HCT116 (cell line): ENCODE measurements at regions not wholly inside any gene's neighbourhood (a gene's known extent, or its start where the extent isn't known, plus 50 kb on each side); places are given as distances from the start of the nearest gene placed in this dataset.
A peak's percentile ranks its signal among the peaks of the same experiment; 100 is the strongest.

Experiments
- ATAC-seq: fragments of 200-7000 bp; cut with Tn5 transposase; 2 replicates; pipeline ENCODE4 v1.9.1; 2020; ENCODE audit warnings: mild to moderate bottlenecking, moderate library complexity
- BruUV-seq: library from RNA; stranded (reverse); fragments of 400-500 nt; replicated peaks from 2 replicates; lab custom pipeline; 2021; lab: Mats Ljungman, UMichigan
- CTCF ChIA-PET: fragments of 300-600 bp; sonication (Branson Sonifier 250); formaldehyde crosslinking; loops from one replicate; lab custom pipeline; 2021; ENCODE audit warnings: antibody characterized with exemption; lab: Charles Lee
- POLR2A ChIA-PET: fragments of 300-600, 350-600 bp; sonication (Branson Sonifier 250); formaldehyde crosslinking; loops from one replicate; lab custom pipeline; 2021; ENCODE audit warnings: antibody characterized with exemption; lab: Charles Lee
- RAD21 ChIA-PET, 2 experiments: fragments of 300-600 bp; sonication (Branson Sonifier 250); formaldehyde crosslinking; loops; one replicate each; lab custom pipeline; 2023; ENCODE audit warnings: low total read pairs in 2 of 2; ENCODE audit not compliant: uncharacterized antibody in 2 of 2, unreplicated experiment in 2 of 2, low non-redundant PET in 1 of 2; lab: Charles Lee
- DNase-seq: peaks from one replicate; pipeline ENCODE4 v3.0.0-alpha.2; 2010; ENCODE audit warnings: low read depth, low spot score
- H2AFZ ChIP-seq: fragments of 200-600 bp; shearing (Covaris generic), sonication (generic); 2 replicates; pipeline ENCODE4 v1.6.1; 2017; ENCODE audit warnings: low read depth, mixed run types, mixed read lengths, antibody characterized with exemption, low read length; ENCODE audit not compliant: poor library complexity, severe bottlenecking
- H3K27ac ChIP-seq: 2 replicates; pipeline ENCODE4 v1.5.1; 2012; ENCODE audit warnings: low read depth, low read length
- H3K27me3 ChIP-seq: fragments of 200-600 bp; sonication (generic); 2 replicates; pipeline ENCODE4 v1.6.1; 2016; ENCODE audit warnings: mixed run types, low read length, mixed read lengths; ENCODE audit not compliant: insufficient read depth
- H3K36me3 ChIP-seq, 2 experiments: fragments of 200-500 bp in 1 of 2; fragments of 200-600 bp in 1 of 2; sonication (Bioruptor generic) in 1 of 2; sonication (generic) in 1 of 2; 2 replicates each; pipeline versions ENCODE4 v1.5.1 to v1.6.1; 2014 to 2016; ENCODE audit warnings: low read length in 2 of 2, inconsistent platforms in 1 of 2, mixed read lengths in 1 of 2, mixed run types in 1 of 2; ENCODE audit not compliant: insufficient read depth in 2 of 2, control insufficient read depth in 1 of 2
- H3K4me1 ChIP-seq, 2 experiments: fragments of 200-600 bp in 1 of 2; sonication (generic) in 1 of 2; 2 replicates each; pipeline versions ENCODE4 v1.5.1 to v1.6.1; 2012 to 2017; ENCODE audit warnings: low read length in 2 of 2, inconsistent platforms in 1 of 2, mild to moderate bottlenecking in 1 of 2, mixed read lengths in 1 of 2, mixed run types in 1 of 2, moderate library complexity in 1 of 2; ENCODE audit not compliant: insufficient read depth in 2 of 2, control insufficient read depth in 1 of 2
- H3K4me2 ChIP-seq: fragments of 200-600 bp; sonication (generic); 2 replicates; pipeline ENCODE4 v1.6.1; 2017; ENCODE audit warnings: mixed run types, low read length, mixed read lengths
- H3K4me3 ChIP-seq, 2 experiments: fragments of 200-600 bp in 1 of 2; sonication (generic) in 1 of 2; replicated peaks in 1 of 2; 2 replicates each; pipeline ENCODE4 v1.5.1; 2011 to 2016; ENCODE audit warnings: low read length in 2 of 2, control low read depth in 1 of 2, low read depth in 1 of 2, mild to moderate bottlenecking in 1 of 2, mixed read lengths in 1 of 2, mixed run types in 1 of 2
- H3K79me2 ChIP-seq: fragments of 200-600 bp; sonication (generic); 2 replicates; pipeline ENCODE4 v1.6.1; 2017; ENCODE audit warnings: mild to moderate bottlenecking, mixed run types, low read length, moderate library complexity, mixed read lengths; ENCODE audit not compliant: insufficient read depth
- H3K9ac ChIP-seq: fragments of 200-600 bp; sonication (generic); 2 replicates; pipeline ENCODE4 v1.6.1; 2016; ENCODE audit warnings: low read length, mixed read lengths
- H3K9me2 ChIP-seq: fragments of 200-600 bp; sonication (generic), shearing (Covaris generic); 2 replicates; pipeline ENCODE4 v1.6.1; 2017; ENCODE audit warnings: mixed run types, mild to moderate bottlenecking, moderate library complexity; ENCODE audit not compliant: insufficient read depth
- H3K9me3 ChIP-seq, 2 experiments: fragments of 200-500 bp in 1 of 2; fragments of 200-600 bp in 1 of 2; sonication (Bioruptor generic) in 1 of 2; sonication (generic) in 1 of 2; 2 replicates each; pipeline ENCODE4 v1.6.1; 2014 to 2017; ENCODE audit warnings: low read length in 2 of 2, mixed read lengths in 2 of 2, inconsistent platforms in 1 of 2, low read depth in 1 of 2, mild to moderate bottlenecking in 1 of 2, mixed run types in 1 of 2, moderate library complexity in 1 of 2; ENCODE audit not compliant: control insufficient read depth in 1 of 2, insufficient read depth in 1 of 2
- H4K20me1 ChIP-seq: fragments of 200-600 bp; sonication (generic), shearing (Covaris generic); 2 replicates; pipeline ENCODE4 v1.6.1; 2017; ENCODE audit warnings: mixed run types, mild to moderate bottlenecking, moderate library complexity; ENCODE audit not compliant: insufficient read depth
- ATF3 ChIP-seq: IDR thresholded peaks from 2 replicates; pipeline ENCODE4 v1.6.1; 2012
- CBX3 ChIP-seq: IDR thresholded peaks from 2 replicates; pipeline ENCODE4 v1.6.1; 2012; ENCODE audit warnings: low read depth
- CEBPB ChIP-seq: IDR thresholded peaks from 2 replicates; pipeline ENCODE4 v1.6.1; 2012; ENCODE audit warnings: low read depth
- CTCF ChIP-seq, 3 experiments: fragments of 200-600 bp in 1 of 3; sonication (generic) in 1 of 3; IDR thresholded peaks in 2 of 3; conservative IDR thresholded peaks in 1 of 3; 2 replicates each; pipeline ENCODE4 v1.5.1; 2012 to 2017; ENCODE audit warnings: low read depth in 2 of 3, low read length in 2 of 3, antibody characterized with exemption in 1 of 3, borderline replicate concordance in 1 of 3, control low read depth in 1 of 3, mild to moderate bottlenecking in 1 of 3, mixed read lengths in 1 of 3, mixed run types in 1 of 3, moderate library complexity in 1 of 3; ENCODE audit not compliant: insufficient read depth in 1 of 3
- EGR1 ChIP-seq: IDR thresholded peaks from 2 replicates; pipeline ENCODE4 v1.6.1; 2012; ENCODE audit warnings: low read depth
- ELF1 ChIP-seq: IDR thresholded peaks from 2 replicates; pipeline ENCODE4 v1.6.1; 2012; ENCODE audit warnings: low read depth, borderline replicate concordance
- EZH2 ChIP-seq: fragments of 200-600 bp; sonication (generic); IDR thresholded peaks from 2 replicates; pipeline ENCODE4 v1.6.1; 2017; ENCODE audit warnings: antibody characterized with exemption, mixed run types
- EZH2phosphoT487 ChIP-seq: fragments of 200-600 bp; IDR thresholded peaks from 2 replicates; pipeline ENCODE4 v1.6.1; 2018; ENCODE audit warnings: antibody characterized with exemption, borderline replicate concordance
- FOSL1 ChIP-seq: IDR thresholded peaks from 2 replicates; pipeline ENCODE4 v1.6.1; 2012; ENCODE audit warnings: low read depth
- JUND ChIP-seq: IDR thresholded peaks from 2 replicates; pipeline ENCODE4 v1.6.1; 2012
- MAX ChIP-seq: IDR thresholded peaks from 2 replicates; pipeline ENCODE4 v1.6.1; 2012
- POLR2A ChIP-seq: IDR thresholded peaks from 2 replicates; pipeline ENCODE4 v1.7.0; 2011; ENCODE audit warnings: borderline replicate concordance; ENCODE audit not compliant: insufficient read depth, insufficient read length; ENCODE audit errors: extremely low read depth
- POLR2AphosphoS5 ChIP-seq: IDR thresholded peaks from 2 replicates; pipeline ENCODE4 v1.6.1; 2011; ENCODE audit warnings: mild to moderate bottlenecking, low read depth, low read length, moderate library complexity
- REST ChIP-seq: IDR thresholded peaks from 2 replicates; pipeline ENCODE4 v1.6.1; 2012; ENCODE audit warnings: low read depth
- SP1 ChIP-seq: IDR thresholded peaks from 2 replicates; pipeline ENCODE4 v1.6.1; 2012; ENCODE audit warnings: low read depth
- SRF ChIP-seq: IDR thresholded peaks from 2 replicates; pipeline ENCODE4 v1.6.1; 2012; ENCODE audit warnings: low read depth
- YY1 ChIP-seq: IDR thresholded peaks from 2 replicates; pipeline ENCODE4 v1.6.1; 2011; ENCODE audit warnings: low read length, low read depth, moderate library complexity, mild to moderate bottlenecking; ENCODE audit not compliant: insufficient replicate concordance; ENCODE audit errors: extremely low read depth
- ZBTB33 ChIP-seq: IDR thresholded peaks from 2 replicates; pipeline ENCODE4 v1.6.1; 2011; ENCODE audit warnings: mild to moderate bottlenecking, low read length, moderate library complexity; ENCODE audit not compliant: insufficient replicate concordance; ENCODE audit errors: extremely low read depth
- ZNF274 ChIP-seq: fragments of 200-500 bp; sonication (Bioruptor generic); IDR thresholded peaks from 2 replicates; pipeline ENCODE4 v1.6.1; 2014; ENCODE audit warnings: mild to moderate bottlenecking, low read depth, low read length, inconsistent platforms
- intact Hi-C: fragments of 100-400 bp; cut with micrococcal nuclease; formaldehyde crosslinking; loops from 2 replicates; pipeline ENCODE4 v1.10.0; 2022

- no peaks in the 10 kb centered on the region for H3K9me2 ChIP-seq
- no peaks in the 10 kb centered on the region for H3K4me1 ChIP-seq
- POLR2A ChIA-PET = no interaction called here
- ATAC-seq (no peak), DNase-seq (no peak)
- CTCF ChIA-PET = no interaction called here
- no peaks in the 10 kb centered on the region for H4K20me1 ChIP-seq
- H3K4me3 ChIP-seq = no peak overlapping the region
- no peak overlapping the region for H3K4me2 ChIP-seq
- H3K79me2 ChIP-seq = no peaks in the 10 kb centered on the region
- no peak overlapping the region for H3K27ac ChIP-seq
- RAD21 ChIA-PET = no interaction called here
- H2AFZ ChIP-seq = peak overlapping the region; percentile 77
- intact Hi-C loops = no loop called here
- no peak for TF ChIP-seq EZH2
- no peak for TF ChIP-seq CBX3
- TF ChIP-seq POLR2A = no peak
- TF ChIP-seq MAX = no peak
- TF ChIP-seq JUND = no peak
- TF ChIP-seq SRF = no peak
- TF ChIP-seq EZH2phosphoT487 = no peak
- TF ChIP-seq CEBPB = no peak
- no peak for TF ChIP-seq SP1
- no peak for TF ChIP-seq ZNF274
- no peak for TF ChIP-seq REST
- TF ChIP-seq EGR1 = no peak
- no peak for TF ChIP-seq POLR2AphosphoS5
- TF ChIP-seq YY1 = no peak
- no peak for TF ChIP-seq FOSL1
- no peak for TF ChIP-seq ELF1
- TF ChIP-seq ATF3 = no peak
- TF ChIP-seq ZBTB33 = no peak
- no peak for TF ChIP-seq CTCF (IDR thresholded peaks at IDR 0.05 in 2 of 3, conservative IDR thresholded peaks at IDR 0.05 in 1 of 3; ENCODE audit: borderline replicate concordance in 1 of 3, insufficient read depth in 1 of 3, low read depth in 2 of 3, low read length in 2 of 3)
- H3K9ac ChIP-seq = no peak overlapping the region
- H3K36me3 ChIP-seq = no peaks in the 10 kb centered on the region
- no TSS peak for BruUV-seq
- H3K9me3 ChIP-seq = no peaks in the 10 kb centered on the region
- H3K27me3 ChIP-seq = no peaks in the 10 kb centered on the region
Observed at GRCh38 chr4:137664416-137664815, 132.1 kb upstream of the PCDH18 start.
